ENCODE measurements at regions not wholly inside any gene's neighbourhood (a gene's known extent, or its start where the extent isn't known, plus 50 kb on each side); places are given as distances from the start of the nearest gene placed in this dataset.

GRCh38 chr2:121051311-121051710 is 233.7 kb downstream of the TFCP2L1 start:
- Histone ChIP-seq H3K4me1 (no peaks in the 10 kb centered on the region), H3K27me3 (replicated peaks; ENCODE audit: control insufficient read depth, insufficient read depth, low read length) (no peaks in the 10 kb centered on the region; the same call in 1 of the 2 replicates), H3K9me3 (no peaks in the 10 kb centered on the region), H3K4me3 (ENCODE audit: low read depth, low read length) (no peak overlapping the region), H3K36me3 (ENCODE audit: control insufficient read depth, insufficient read depth, low read length) (no peaks in the 10 kb centered on the region)
- Mint-ChIP-seq H3K4me3 (ENCODE audit: unreplicated experiment) (no peak overlapping the region), H3K27ac (ENCODE audit: unreplicated experiment) (no peak overlapping the region), H3K9me3 (ENCODE audit: unreplicated experiment) (peaks cover 10% of the 10 kb centered on the region), H3K27me3 (ENCODE audit: insufficient read depth, unreplicated experiment) (peaks cover 9% of the 10 kb centered on the region), H3K4me1 (ENCODE audit: low read depth, unreplicated experiment) (no peaks in the 10 kb centered on the region), H3K36me3 (ENCODE audit: insufficient read depth, unreplicated experiment) (peaks cover 6% of the 10 kb centered on the region)
- intact Hi-C loops (cut with micrococcal nuclease; ENCODE audit: unreplicated experiment) = no loop called here
- no peak for DNase-seq
- CTCF ChIA-PET = no interaction called here
- POLR2A ChIA-PET = no interaction called here
- no TSS peak for BruUV-seq (replicated peaks)
- TF ChIP-seq CTCF (IDR thresholded peaks at IDR 0.05; ENCODE audit: insufficient read depth in 1 of 2, low read depth in 1 of 2, low read length in 1 of 2, severe bottlenecking in 1 of 2, unreplicated experiment in 1 of 2) = no peak

GRCh38 chr2:121052023-121052422 is 233.0 kb downstream of the TFCP2L1 start:
- intact Hi-C loops (cut with micrococcal nuclease; ENCODE audit: unreplicated experiment) = no loop called here
- Mint-ChIP-seq H3K4me1 (ENCODE audit: low read depth, unreplicated experiment) (no peaks in the 10 kb centered on the region), H3K27ac (ENCODE audit: unreplicated experiment) (no peak overlapping the region), H3K4me3 (ENCODE audit: unreplicated experiment) (no peak overlapping the region), H3K27me3 (ENCODE audit: insufficient read depth, unreplicated experiment) (peaks cover 7% of the 10 kb centered on the region), H3K36me3 (ENCODE audit: insufficient read depth, unreplicated experiment) (peaks cover 6% of the 10 kb centered on the region), H3K9me3 (ENCODE audit: unreplicated experiment) (peaks cover 10% of the 10 kb centered on the region)
- BruUV-seq (replicated peaks) = no TSS peak
- Histone ChIP-seq H3K27me3 (replicated peaks; ENCODE audit: control insufficient read depth, insufficient read depth, low read length) (no peaks in the 10 kb centered on the region), H3K4me3 (ENCODE audit: low read depth, low read length) (no peak overlapping the region), H3K9me3 (no peaks in the 10 kb centered on the region), H3K4me1 (no peaks in the 10 kb centered on the region), H3K36me3 (ENCODE audit: control insufficient read depth, insufficient read depth, low read length) (no peaks in the 10 kb centered on the region)
- ChIA-PET POLR2A (no interaction called here), CTCF (no interaction called here)
- peak in 1 of 2 experiments; percentile 23 for DNase-seq
- TF ChIP-seq CTCF (IDR thresholded peaks at IDR 0.05; ENCODE audit: insufficient read depth in 1 of 2, low read depth in 1 of 2, low read length in 1 of 2, severe bottlenecking in 1 of 2, unreplicated experiment in 1 of 2) = no peak

GRCh38 chr2:121052521-121052920 is 232.5 kb downstream of the TFCP2L1 start:
- POLR2A ChIA-PET = no interaction called here
- no peaks in the 10 kb centered on the region for H3K4me1 Mint-ChIP-seq (ENCODE audit: low read depth, unreplicated experiment)
- H3K36me3 Mint-ChIP-seq (ENCODE audit: insufficient read depth, unreplicated experiment) = peaks cover 6% of the 10 kb centered on the region
- Histone ChIP-seq H3K9me3 (no peaks in the 10 kb centered on the region), H3K36me3 (ENCODE audit: control insufficient read depth, insufficient read depth, low read length) (no peaks in the 10 kb centered on the region), H3K27me3 (replicated peaks; ENCODE audit: control insufficient read depth, insufficient read depth, low read length) (no peaks in the 10 kb centered on the region), H3K4me1 (no peaks in the 10 kb centered on the region), H3K4me3 (ENCODE audit: low read depth, low read length) (no peak overlapping the region)
- intact Hi-C loops (cut with micrococcal nuclease; ENCODE audit: unreplicated experiment) = no loop called here
- H3K27me3 Mint-ChIP-seq (ENCODE audit: insufficient read depth, unreplicated experiment) = peaks cover 7% of the 10 kb centered on the region
- no peak for TF ChIP-seq CTCF (IDR thresholded peaks at IDR 0.05; ENCODE audit: insufficient read depth in 1 of 2, low read depth in 1 of 2, low read length in 1 of 2, severe bottlenecking in 1 of 2, unreplicated experiment in 1 of 2)
- H3K9me3 Mint-ChIP-seq (ENCODE audit: unreplicated experiment) = peaks cover 10% of the 10 kb centered on the region
- BruUV-seq (replicated peaks) = no TSS peak
- no peak overlapping the region for H3K4me3 Mint-ChIP-seq (ENCODE audit: unreplicated experiment)
- CTCF ChIA-PET = no interaction called here
- H3K27ac Mint-ChIP-seq (ENCODE audit: unreplicated experiment) = no peak overlapping the region
- DNase-seq = no peak

Measured in Caco-2 (cell line).